Uterus (tissue), 2 donors: ENCODE measurements at regions not wholly inside any gene's neighbourhood (a gene's known extent, or its start where the extent isn't known, plus 50 kb on each side); places are given as distances from the start of the nearest gene placed in this dataset.

ENCODE experiments used
- POLR2A ChIP-seq, 2 donors: fragments of 450-650 bp; IDR thresholded peaks; one replicate each; pipeline ENCODE4 v1.6.1; 2016; ENCODE audit warnings: antibody characterized with exemption in 2 of 2, mild to moderate bottlenecking in 1 of 2, moderate library complexity in 1 of 2
- TF ChIP-seq, protein P1 (sequence below), 4 experiments: fragments of 200-600 bp in 2 of 4; fragments of 450-650 bp in 2 of 4; sonication (generic) in 2 of 4; IDR thresholded peaks; one replicate each; pipeline ENCODE4 v1.5.1; 2016 to 2019; ENCODE audit warnings: antibody characterized with exemption in 4 of 4, mild to moderate bottlenecking in 2 of 4, moderate library complexity in 1 of 4

DNA sequence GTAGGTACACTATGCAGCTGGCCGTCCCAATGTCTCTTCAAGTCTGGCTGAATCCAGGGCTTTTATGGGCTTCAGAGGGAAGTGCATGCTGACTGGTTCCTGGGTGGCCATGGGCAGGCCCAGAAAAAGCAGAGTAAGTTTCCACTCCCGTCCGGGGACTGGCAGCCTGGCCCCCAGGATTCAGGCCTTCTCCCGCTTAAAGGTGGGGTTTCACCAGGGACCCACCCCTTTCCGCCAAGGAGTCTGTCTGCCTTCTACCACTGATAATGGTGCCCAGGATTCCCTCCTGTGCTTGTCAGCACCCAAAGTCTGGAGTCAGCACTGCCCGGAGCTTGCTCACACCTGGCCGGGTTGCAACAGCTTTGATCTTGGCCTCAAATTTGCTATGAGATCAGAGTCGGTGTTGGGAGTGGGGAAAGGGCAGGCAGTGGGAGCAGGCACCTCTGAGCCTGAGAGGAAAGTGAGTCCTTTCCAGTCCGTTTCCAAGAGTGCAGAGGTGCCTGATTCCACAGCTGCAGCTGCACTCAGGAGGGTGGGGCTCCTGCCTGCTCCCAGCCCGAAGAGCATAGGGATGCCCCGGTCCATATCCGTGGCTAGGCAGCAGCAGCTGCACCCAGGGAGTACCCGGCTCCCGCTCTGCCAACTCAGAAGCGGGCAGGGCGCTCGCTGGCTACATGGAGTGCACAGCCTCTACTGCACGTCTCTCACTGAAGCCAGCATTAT is 1344.3 kb upstream of the ADGRL3 start:
- TF ChIP-seq, protein P1, sequence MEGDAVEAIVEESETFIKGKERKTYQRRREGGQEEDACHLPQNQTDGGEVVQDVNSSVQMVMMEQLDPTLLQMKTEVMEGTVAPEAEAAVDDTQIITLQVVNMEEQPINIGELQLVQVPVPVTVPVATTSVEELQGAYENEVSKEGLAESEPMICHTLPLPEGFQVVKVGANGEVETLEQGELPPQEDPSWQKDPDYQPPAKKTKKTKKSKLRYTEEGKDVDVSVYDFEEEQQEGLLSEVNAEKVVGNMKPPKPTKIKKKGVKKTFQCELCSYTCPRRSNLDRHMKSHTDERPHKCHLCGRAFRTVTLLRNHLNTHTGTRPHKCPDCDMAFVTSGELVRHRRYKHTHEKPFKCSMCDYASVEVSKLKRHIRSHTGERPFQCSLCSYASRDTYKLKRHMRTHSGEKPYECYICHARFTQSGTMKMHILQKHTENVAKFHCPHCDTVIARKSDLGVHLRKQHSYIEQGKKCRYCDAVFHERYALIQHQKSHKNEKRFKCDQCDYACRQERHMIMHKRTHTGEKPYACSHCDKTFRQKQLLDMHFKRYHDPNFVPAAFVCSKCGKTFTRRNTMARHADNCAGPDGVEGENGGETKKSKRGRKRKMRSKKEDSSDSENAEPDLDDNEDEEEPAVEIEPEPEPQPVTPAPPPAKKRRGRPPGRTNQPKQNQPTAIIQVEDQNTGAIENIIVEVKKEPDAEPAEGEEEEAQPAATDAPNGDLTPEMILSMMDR (IDR thresholded peaks at IDR 0.05): no peak
- no peak for TF ChIP-seq POLR2A (IDR thresholded peaks at IDR 0.05)
